ENCODE measurements at regions not wholly inside any gene's neighbourhood (a gene's known extent, or its start where the extent isn't known, plus 50 kb on each side); places are given as distances from the start of the nearest gene placed in this dataset.

DNA sequence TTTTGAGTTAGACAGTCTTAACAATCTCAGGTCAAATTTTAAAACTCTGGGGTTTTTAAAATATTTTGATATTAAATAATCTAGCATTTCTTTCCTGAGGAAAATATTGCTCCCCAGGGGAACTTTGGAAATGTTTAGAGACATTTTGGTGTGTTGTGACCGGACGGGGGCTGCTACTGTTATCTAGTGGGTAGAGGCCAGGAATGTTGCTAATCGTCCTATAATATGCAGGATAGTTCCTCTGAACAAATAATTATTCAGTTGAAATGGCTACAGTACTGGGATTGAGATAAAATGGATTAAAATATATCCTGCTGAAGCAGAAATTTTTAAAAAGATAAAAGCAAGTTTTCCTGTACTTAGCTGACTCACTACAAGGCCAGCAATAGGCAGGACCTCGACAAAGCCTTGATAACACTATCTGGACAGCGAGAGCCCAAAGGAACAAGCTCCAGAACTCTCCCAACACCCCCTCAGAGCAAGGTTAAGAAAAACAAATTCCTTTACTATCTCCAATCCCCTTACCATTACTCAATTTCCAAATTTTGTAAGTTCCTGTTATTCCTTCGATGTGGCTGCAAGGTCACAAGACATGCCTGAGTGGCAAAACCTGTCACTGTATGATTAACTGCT, 1407.4 kb downstream of the SUCLG1 start:
- TF ChIP-seq, protein P1, sequence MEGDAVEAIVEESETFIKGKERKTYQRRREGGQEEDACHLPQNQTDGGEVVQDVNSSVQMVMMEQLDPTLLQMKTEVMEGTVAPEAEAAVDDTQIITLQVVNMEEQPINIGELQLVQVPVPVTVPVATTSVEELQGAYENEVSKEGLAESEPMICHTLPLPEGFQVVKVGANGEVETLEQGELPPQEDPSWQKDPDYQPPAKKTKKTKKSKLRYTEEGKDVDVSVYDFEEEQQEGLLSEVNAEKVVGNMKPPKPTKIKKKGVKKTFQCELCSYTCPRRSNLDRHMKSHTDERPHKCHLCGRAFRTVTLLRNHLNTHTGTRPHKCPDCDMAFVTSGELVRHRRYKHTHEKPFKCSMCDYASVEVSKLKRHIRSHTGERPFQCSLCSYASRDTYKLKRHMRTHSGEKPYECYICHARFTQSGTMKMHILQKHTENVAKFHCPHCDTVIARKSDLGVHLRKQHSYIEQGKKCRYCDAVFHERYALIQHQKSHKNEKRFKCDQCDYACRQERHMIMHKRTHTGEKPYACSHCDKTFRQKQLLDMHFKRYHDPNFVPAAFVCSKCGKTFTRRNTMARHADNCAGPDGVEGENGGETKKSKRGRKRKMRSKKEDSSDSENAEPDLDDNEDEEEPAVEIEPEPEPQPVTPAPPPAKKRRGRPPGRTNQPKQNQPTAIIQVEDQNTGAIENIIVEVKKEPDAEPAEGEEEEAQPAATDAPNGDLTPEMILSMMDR (IDR thresholded peaks at IDR 0.05; ENCODE audit: extremely low read depth, missing control alignments) = no peak
- DNase-seq (ENCODE audit: low spot score) = no peak

DNA sequence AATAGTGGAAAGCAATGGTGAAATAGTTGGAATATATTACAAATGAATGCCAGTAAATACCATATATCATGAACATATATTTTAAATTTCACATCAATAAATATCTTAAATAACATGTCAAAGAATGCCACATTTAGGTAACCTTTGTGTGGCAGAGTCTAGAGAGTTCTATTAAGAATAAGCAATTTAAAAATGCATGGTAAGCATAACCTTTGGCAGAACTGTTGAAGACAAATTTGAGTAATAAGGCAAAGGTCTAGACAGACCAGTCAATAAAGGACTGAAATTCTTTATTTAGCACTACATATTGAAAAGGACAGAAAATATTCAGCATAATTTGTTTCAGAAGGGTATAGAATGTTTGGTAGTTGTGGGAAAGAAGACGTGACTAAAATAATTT, 1417.0 kb downstream of the SUCLG1 start:
- TF ChIP-seq, protein P1 (IDR thresholded peaks at IDR 0.05; ENCODE audit: extremely low read depth, missing control alignments) = no peak
- DNase-seq (ENCODE audit: low spot score) = no peak

DNA sequence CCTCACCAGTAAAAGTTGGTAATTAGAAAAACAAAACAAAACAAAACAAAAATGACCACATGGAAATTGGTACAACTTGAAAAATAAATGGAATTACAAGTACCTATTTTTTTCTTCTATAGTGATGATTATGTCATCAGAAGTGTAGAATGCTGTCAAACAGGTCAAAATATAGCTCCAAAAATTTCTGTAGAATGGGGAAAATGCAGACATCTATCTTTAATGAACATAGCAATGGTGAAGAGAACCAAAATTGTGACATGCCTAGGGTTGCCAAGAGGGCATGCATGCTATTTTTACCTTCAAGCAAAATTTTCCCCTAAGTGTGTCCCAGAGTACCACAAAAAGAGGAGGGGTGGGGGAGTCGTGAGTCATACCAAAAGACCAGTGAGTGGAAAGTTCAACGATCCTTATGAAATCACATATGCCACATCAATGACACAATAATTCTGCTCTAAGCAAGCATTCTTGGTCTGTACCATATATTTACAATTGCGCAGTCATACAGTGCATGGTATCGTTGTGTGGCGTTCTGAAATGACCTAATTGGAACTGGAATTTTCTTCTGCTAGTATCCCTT, 1436.4 kb downstream of the SUCLG1 start:
- no peak for DNase-seq (ENCODE audit: low spot score)
- TF ChIP-seq, protein P1 (IDR thresholded peaks at IDR 0.05; ENCODE audit: extremely low read depth, missing control alignments) = no peak

DNA sequence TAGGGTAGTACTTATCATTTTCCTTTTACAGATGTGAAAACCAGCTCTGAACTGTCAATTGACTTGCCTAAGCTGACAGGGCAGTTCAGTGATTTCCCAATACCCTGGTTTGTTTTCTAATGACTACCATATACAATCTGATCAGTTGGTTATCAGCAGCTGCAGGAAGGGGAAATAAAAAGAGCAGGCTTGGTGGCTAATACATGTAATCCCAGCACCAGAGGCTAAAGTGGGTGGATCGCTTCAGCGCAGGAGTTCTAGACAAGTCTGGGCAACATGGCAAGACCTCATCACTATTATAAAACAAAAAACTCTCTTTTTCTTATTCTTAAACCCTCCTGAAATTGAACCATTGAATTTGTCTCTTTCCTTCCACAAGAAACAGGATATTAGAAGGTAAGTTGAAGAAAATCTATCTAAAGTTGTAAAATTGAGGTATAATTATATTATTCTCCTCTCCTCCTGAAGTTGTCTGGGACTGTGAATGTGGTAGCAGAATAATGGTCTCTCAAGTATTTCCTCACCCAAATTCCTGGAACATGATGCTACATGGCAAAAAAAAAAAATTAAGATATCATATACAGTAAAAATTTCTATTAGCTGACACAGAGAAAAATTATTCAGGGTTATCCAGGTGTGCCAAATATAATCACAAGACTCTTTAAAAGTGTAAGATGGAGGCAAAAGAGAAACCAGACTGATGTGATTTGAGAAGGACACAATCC, 1441.6 kb downstream of the SUCLG1 start:
- TF ChIP-seq, protein P1 (IDR thresholded peaks at IDR 0.05; ENCODE audit: extremely low read depth, missing control alignments) = no peak
- DNase-seq (ENCODE audit: low spot score) = no peak

DNA sequence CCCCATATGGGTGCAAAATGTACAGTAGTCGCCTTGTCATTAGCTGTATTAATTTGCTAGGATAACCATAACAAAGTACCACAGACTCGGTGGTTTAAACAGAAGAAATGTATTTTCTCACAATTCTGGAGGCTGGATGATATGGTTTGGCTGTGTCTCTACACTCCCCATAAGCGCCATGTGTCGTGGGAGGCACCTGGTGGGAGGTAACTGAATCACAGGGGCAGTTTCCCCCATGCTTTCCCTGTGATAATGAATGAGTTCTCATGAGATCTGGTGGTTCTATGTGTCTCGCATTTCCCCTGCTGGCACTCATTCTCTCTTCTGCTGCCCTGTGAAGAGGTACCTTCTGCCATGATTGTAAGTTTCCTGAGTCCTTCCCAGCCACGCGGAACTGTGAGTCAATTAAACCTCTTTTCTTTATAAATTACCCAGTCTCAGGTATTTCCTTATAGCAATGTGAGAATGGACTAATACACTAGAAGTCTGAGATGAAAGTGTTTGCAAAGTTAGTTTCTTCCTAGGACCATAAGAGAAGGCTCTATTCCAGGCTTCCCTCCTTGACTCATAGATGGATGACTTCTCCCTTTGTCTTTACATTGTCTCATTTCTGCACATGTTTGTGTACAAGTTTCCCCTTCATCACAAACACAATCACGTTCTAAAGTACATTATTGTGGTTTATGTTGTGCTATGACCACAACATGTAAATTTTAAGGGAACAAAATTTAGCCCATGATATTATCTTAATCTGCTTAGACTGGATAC, 1442.6 kb downstream of the SUCLG1 start:
- TF ChIP-seq, protein P1 (IDR thresholded peaks at IDR 0.05; ENCODE audit: extremely low read depth, missing control alignments) = no peak

DNA sequence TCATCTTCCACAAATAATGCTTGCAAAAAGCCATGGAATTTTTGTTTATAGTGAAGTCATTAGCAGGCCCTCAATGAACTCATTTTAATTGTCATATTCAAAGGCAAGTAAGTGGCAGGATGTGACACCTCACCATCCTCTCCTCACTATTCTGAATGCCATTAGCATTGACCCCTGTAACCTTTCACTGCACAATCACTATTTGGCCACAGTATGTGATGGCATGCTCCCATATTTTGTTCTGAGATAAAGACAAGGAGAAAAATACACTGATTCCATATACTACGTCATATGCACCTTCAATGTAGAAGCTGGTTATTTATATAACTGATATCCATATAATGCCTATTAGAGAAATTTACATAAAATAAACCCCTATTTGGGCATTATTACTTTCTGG, 1443.2 kb downstream of the SUCLG1 start:
- no peak for DNase-seq (ENCODE audit: low spot score)
- TF ChIP-seq, protein P1 (IDR thresholded peaks at IDR 0.05; ENCODE audit: extremely low read depth, missing control alignments) = no peak

More for the DNA sequence above, 1442.6 kb downstream of the SUCLG1 start:
- no peak for DNase-seq (ENCODE audit: low spot score)

Data from GM20000 (cell line).